ENCODE measurements at regions not wholly inside any gene's neighbourhood (a gene's known extent, or its start where the extent isn't known, plus 50 kb on each side); places are given as distances from the start of the nearest gene placed in this dataset.

GRCh38 chr16:26951950-26952349, 114.8 kb upstream of the C16orf82 start:
- H3K27ac Mint-ChIP-seq = no peak overlapping the region

DNA sequence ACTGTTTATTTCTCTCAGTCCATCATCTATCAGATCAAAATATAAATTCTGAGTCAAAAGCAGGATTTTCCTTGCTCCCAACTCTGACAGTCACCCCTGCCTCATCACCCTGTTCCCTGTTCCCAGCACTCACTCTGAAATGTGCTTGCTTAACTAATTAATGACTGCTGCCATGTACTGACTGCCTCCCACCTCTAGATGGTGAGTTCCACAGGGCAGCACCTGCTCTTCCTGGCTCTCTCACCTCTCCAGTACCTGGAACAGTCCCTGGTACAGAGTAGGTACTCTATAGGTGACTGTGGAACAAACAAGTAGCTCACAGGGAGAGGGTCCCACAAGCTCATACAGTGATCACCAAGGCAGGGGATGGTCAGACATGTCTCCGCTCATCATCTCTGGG, 114.3 kb upstream of the C16orf82 start:
- no peaks in the 10 kb centered on the region for H3K79me2 ChIP-seq (ENCODE audit: low read depth)
- H3K4me2 ChIP-seq = no peak overlapping the region
- Mint-ChIP-seq H3K9me3 (no peaks in the 10 kb centered on the region), H3K4me1 (no peaks in the 10 kb centered on the region), H3K27ac (no peak overlapping the region), H3K36me3 (no peaks in the 10 kb centered on the region), H3K4me3 (no peak overlapping the region), H3K27me3 (ENCODE audit: insufficient read depth, low read depth) (peaks cover 5% of the 10 kb centered on the region)
- no peaks in the 10 kb centered on the region for H3K9me3 ChIP-seq (ENCODE audit: low read depth)
- no peaks in the 10 kb centered on the region for H4K20me1 ChIP-seq (ENCODE audit: low read depth)
- H3K4me3 ChIP-seq = no peak overlapping the region
- no peak for TF ChIP-seq EZH2phosphoT487 (IDR thresholded peaks at IDR 0.05)
- no peak for TF ChIP-seq EZH2 (IDR thresholded peaks at IDR 0.05)
- TF ChIP-seq CTCF (IDR thresholded peaks at IDR 0.05) = peak; percentile 10
- no peaks in the 10 kb centered on the region for H3K36me3 ChIP-seq
- no peak for DNase-seq (ENCODE audit: low spot score)
- no peak overlapping the region for H3K9ac ChIP-seq
- H2AFZ ChIP-seq (replicated peaks) = no peak overlapping the region
- no peak overlapping the region for H3K27ac ChIP-seq
- H3K27me3 ChIP-seq = peaks cover 10% of the 10 kb centered on the region
- H3F3A ChIP-seq (ENCODE audit: low read depth) = no peaks in the 10 kb centered on the region
- no peaks in the 10 kb centered on the region for H3K4me1 ChIP-seq

More at GRCh38 chr16:26951950-26952349, 114.8 kb upstream of the C16orf82 start:
- Mint-ChIP-seq H3K27me3 (ENCODE audit: insufficient read depth, low read depth) (peaks cover 3% of the 10 kb centered on the region), H3K4me3 (no peak overlapping the region), H3K36me3 (no peaks in the 10 kb centered on the region), H3K4me1 (no peaks in the 10 kb centered on the region), H3K9me3 (no peaks in the 10 kb centered on the region)
- peaks cover 10% of the 10 kb centered on the region for H3K27me3 ChIP-seq
- H3K79me2 ChIP-seq (ENCODE audit: low read depth) = no peaks in the 10 kb centered on the region
- no peaks in the 10 kb centered on the region for H4K20me1 ChIP-seq (ENCODE audit: low read depth)
- TF ChIP-seq EZH2phosphoT487 (IDR thresholded peaks at IDR 0.05) = no peak
- TF ChIP-seq EZH2 (IDR thresholded peaks at IDR 0.05) = no peak
- no peak for TF ChIP-seq CTCF (IDR thresholded peaks at IDR 0.05)
- no peaks in the 10 kb centered on the region for H3K4me1 ChIP-seq
- H3K9ac ChIP-seq = no peak overlapping the region
- no peaks in the 10 kb centered on the region for H3K36me3 ChIP-seq
- H3K9me3 ChIP-seq (ENCODE audit: low read depth) = no peaks in the 10 kb centered on the region
- no peak overlapping the region for H3K4me3 ChIP-seq
- no peak overlapping the region for H3K4me2 ChIP-seq
- peak; percentile 40 for DNase-seq (ENCODE audit: low spot score)
- no peak overlapping the region for H2AFZ ChIP-seq (replicated peaks)
- no peak overlapping the region for H3K27ac ChIP-seq
- H3F3A ChIP-seq (ENCODE audit: low read depth) = no peaks in the 10 kb centered on the region

- no peaks in the 10 kb centered on the region for H3K9me3 ChIP-seq (ENCODE audit: low read depth)
- no peaks in the 10 kb centered on the region for H3K36me3 ChIP-seq
- no peak for TF ChIP-seq EZH2phosphoT487 (IDR thresholded peaks at IDR 0.05)
- Mint-ChIP-seq H3K9me3 (no peaks in the 10 kb centered on the region), H3K36me3 (no peaks in the 10 kb centered on the region), H3K4me3 (no peak overlapping the region), H3K27ac (no peak overlapping the region), H3K27me3 (ENCODE audit: insufficient read depth, low read depth) (peaks cover 6% of the 10 kb centered on the region), H3K4me1 (no peaks in the 10 kb centered on the region)
- H3K4me3 ChIP-seq = no peak overlapping the region
- H3K9ac ChIP-seq = no peak overlapping the region
- H3K4me2 ChIP-seq = no peak overlapping the region
- H3K27ac ChIP-seq = no peak overlapping the region
- no peak overlapping the region for H2AFZ ChIP-seq (replicated peaks)
- H3K79me2 ChIP-seq (ENCODE audit: low read depth) = no peaks in the 10 kb centered on the region
- no peaks in the 10 kb centered on the region for H4K20me1 ChIP-seq (ENCODE audit: low read depth)
- H3K4me1 ChIP-seq = no peaks in the 10 kb centered on the region
- H3K27me3 ChIP-seq = no peaks in the 10 kb centered on the region
- H3F3A ChIP-seq (ENCODE audit: low read depth) = no peaks in the 10 kb centered on the region
- no peak for DNase-seq (ENCODE audit: low spot score)
These were observed 109.4 kb upstream of the C16orf82 start for GRCh38 chr16:26957283-26957859.

DNA sequence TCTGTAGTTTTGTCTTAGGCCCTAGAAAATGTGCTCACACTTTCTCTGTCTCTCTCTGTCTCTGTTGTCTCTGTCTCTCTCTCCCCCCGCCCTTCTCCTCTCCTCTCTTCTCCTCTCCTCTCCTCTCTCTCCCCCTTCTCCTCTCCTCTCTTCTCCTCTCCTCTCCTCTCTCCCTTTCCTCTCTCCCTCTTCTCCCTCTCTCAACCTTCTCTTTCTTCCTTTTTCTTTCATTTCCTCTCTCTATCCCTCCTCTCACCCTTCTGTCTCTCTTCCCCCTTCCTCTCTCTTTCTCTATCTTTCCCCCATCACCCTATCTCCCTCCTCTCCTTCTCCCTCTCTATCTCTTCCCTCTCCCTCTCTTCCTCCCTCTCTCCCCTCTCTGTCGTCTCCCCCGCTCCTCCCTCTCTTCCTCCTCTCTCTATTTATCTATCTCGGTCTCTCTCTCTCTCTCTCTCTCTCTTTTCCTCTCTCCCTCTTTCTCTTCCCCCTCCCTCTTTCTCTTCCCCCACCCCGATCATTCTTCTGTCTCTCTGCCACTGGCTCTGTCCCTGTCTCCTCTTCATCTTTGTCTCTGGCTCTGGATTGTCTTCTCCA, 107.2 kb upstream of the C16orf82 start:
- Histone ChIP-seq H3K4me1 (no peaks in the 10 kb centered on the region), H2AFZ (replicated peaks) (no peak overlapping the region), H3K27ac (no peak overlapping the region), H3K9me3 (ENCODE audit: low read depth) (no peaks in the 10 kb centered on the region), H3K9ac (no peak overlapping the region), H3K27me3 (no peaks in the 10 kb centered on the region), H4K20me1 (ENCODE audit: low read depth) (no peaks in the 10 kb centered on the region), H3F3A (ENCODE audit: low read depth) (no peaks in the 10 kb centered on the region), H3K4me2 (no peak overlapping the region), H3K36me3 (no peaks in the 10 kb centered on the region), H3K79me2 (ENCODE audit: low read depth) (no peaks in the 10 kb centered on the region), H3K4me3 (no peak overlapping the region)
- Mint-ChIP-seq H3K27ac (no peak overlapping the region), H3K4me1 (no peaks in the 10 kb centered on the region), H3K9me3 (no peaks in the 10 kb centered on the region), H3K36me3 (no peaks in the 10 kb centered on the region), H3K27me3 (ENCODE audit: insufficient read depth, low read depth) (peaks cover 6% of the 10 kb centered on the region), H3K4me3 (no peak overlapping the region)
- TF ChIP-seq EZH2phosphoT487 (IDR thresholded peaks at IDR 0.05) = no peak
- no peak for TF ChIP-seq CTCF (IDR thresholded peaks at IDR 0.05)
- no peak for TF ChIP-seq EZH2 (IDR thresholded peaks at IDR 0.05)
- no peak for DNase-seq (ENCODE audit: low spot score)
